ENCODE measurements at regions not wholly inside any gene's neighbourhood (a gene's known extent, or its start where the extent isn't known, plus 50 kb on each side); places are given as distances from the start of the nearest gene placed in this dataset.

DNA sequence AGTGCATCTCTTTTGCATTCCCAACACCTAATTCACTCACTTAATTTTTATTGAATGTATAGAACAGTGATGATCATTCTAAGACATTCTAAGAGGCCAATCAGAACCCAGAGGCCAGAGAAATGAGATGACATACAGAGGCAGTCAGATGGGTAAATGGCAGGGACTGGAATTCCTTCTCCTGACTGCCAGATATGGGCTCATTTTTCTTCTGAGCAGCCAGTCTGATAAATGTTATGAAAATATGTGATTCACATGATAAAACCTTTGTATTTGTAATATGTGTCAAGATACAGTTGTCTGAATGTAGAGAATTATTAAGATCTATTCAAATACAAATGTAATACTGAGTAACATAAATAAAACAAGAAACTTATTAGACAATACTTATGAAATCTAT is 277.8 kb downstream of the EPM2A start:
- no peak for TF ChIP-seq YY1 (IDR thresholded peaks at IDR 0.05)
- TF ChIP-seq, protein P1, sequence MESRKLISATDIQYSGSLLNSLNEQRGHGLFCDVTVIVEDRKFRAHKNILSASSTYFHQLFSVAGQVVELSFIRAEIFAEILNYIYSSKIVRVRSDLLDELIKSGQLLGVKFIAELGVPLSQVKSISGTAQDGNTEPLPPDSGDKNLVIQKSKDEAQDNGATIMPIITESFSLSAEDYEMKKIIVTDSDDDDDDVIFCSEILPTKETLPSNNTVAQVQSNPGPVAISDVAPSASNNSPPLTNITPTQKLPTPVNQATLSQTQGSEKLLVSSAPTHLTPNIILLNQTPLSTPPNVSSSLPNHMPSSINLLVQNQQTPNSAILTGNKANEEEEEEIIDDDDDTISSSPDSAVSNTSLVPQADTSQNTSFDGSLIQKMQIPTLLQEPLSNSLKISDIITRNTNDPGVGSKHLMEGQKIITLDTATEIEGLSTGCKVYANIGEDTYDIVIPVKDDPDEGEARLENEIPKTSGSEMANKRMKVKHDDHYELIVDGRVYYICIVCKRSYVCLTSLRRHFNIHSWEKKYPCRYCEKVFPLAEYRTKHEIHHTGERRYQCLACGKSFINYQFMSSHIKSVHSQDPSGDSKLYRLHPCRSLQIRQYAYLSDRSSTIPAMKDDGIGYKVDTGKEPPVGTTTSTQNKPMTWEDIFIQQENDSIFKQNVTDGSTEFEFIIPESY (IDR thresholded peaks at IDR 0.05): no peak
- TF ChIP-seq, protein P2, sequence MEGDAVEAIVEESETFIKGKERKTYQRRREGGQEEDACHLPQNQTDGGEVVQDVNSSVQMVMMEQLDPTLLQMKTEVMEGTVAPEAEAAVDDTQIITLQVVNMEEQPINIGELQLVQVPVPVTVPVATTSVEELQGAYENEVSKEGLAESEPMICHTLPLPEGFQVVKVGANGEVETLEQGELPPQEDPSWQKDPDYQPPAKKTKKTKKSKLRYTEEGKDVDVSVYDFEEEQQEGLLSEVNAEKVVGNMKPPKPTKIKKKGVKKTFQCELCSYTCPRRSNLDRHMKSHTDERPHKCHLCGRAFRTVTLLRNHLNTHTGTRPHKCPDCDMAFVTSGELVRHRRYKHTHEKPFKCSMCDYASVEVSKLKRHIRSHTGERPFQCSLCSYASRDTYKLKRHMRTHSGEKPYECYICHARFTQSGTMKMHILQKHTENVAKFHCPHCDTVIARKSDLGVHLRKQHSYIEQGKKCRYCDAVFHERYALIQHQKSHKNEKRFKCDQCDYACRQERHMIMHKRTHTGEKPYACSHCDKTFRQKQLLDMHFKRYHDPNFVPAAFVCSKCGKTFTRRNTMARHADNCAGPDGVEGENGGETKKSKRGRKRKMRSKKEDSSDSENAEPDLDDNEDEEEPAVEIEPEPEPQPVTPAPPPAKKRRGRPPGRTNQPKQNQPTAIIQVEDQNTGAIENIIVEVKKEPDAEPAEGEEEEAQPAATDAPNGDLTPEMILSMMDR (IDR thresholded peaks at IDR 0.05; ENCODE audit: low read depth, low read length, missing input control): no peak
- TF ChIP-seq RAD21 (IDR thresholded peaks at IDR 0.05): no peak
- TF ChIP-seq SP1 (IDR thresholded peaks at IDR 0.05): no peak
- TF ChIP-seq, protein P3, sequence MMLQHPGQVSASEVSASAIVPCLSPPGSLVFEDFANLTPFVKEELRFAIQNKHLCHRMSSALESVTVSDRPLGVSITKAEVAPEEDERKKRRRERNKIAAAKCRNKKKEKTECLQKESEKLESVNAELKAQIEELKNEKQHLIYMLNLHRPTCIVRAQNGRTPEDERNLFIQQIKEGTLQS (IDR thresholded peaks at IDR 0.05): no peak

All from liver (tissue), 3 donors.